Stimulated activated naive CD8-positive, alpha-beta T cell treated with anti-CD3 and anti-CD28 coated beads, Interleukin-15, amount 100 ng/mL, for 72 hours (primary cell): ENCODE measurements at regions not wholly inside any gene's neighbourhood (a gene's known extent, or its start where the extent isn't known, plus 50 kb on each side); places are given as distances from the start of the nearest gene placed in this dataset.

Experiments used
- ATAC-seq: fragments of 150-1000 bp; cut with Tn5 transposase; 2 replicates; pipeline ENCODE4 v1.10.0; 2021; ENCODE audit warnings: mild to moderate bottlenecking, moderate library complexity
- DNase-seq, 2 donors: peaks; one replicate each; pipeline ENCODE4 v3.0.0; 2021 to 2022
- H3K27ac Mint-ChIP-seq, 2 donors: one replicate each; pipeline ENCODE4 v1.8.0; 2022; ENCODE audit warnings: mild to moderate bottlenecking in 2 of 2, mixed read lengths in 2 of 2, moderate library complexity in 2 of 2
- H3K27me3 Mint-ChIP-seq: one replicate; pipeline ENCODE4 v1.8.0; 2022; ENCODE audit warnings: mixed read lengths
- H3K4me1 Mint-ChIP-seq: one replicate; pipeline ENCODE4 v1.8.0; 2022; ENCODE audit warnings: mild to moderate bottlenecking, mixed read lengths
- H3K4me3 Mint-ChIP-seq, 2 donors: one replicate each; pipeline ENCODE4 v1.8.0; 2022; ENCODE audit warnings: mild to moderate bottlenecking in 2 of 2, mixed read lengths in 2 of 2, moderate library complexity in 1 of 2
- H3K9me3 Mint-ChIP-seq, 2 donors: one replicate each; pipeline ENCODE4 v1.8.0; 2022; ENCODE audit warnings: mixed read lengths in 2 of 2

- ATAC-seq (no peak), DNase-seq (no peak)
- H3K4me3 Mint-ChIP-seq: no peak overlapping the region
- H3K27ac Mint-ChIP-seq: no peak overlapping the region
- H3K27me3 Mint-ChIP-seq: no peaks in the 10 kb centered on the region
- no peaks in the 10 kb centered on the region for H3K9me3 Mint-ChIP-seq
- H3K4me1 Mint-ChIP-seq: no peaks in the 10 kb centered on the region
Observed at GRCh38 chrX:69215161-69215875, 50.1 kb upstream of the PJA1 start.
